ENCODE measurements at regions not wholly inside any gene's neighbourhood (a gene's known extent, or its start where the extent isn't known, plus 50 kb on each side); places are given as distances from the start of the nearest gene placed in this dataset.

DNA sequence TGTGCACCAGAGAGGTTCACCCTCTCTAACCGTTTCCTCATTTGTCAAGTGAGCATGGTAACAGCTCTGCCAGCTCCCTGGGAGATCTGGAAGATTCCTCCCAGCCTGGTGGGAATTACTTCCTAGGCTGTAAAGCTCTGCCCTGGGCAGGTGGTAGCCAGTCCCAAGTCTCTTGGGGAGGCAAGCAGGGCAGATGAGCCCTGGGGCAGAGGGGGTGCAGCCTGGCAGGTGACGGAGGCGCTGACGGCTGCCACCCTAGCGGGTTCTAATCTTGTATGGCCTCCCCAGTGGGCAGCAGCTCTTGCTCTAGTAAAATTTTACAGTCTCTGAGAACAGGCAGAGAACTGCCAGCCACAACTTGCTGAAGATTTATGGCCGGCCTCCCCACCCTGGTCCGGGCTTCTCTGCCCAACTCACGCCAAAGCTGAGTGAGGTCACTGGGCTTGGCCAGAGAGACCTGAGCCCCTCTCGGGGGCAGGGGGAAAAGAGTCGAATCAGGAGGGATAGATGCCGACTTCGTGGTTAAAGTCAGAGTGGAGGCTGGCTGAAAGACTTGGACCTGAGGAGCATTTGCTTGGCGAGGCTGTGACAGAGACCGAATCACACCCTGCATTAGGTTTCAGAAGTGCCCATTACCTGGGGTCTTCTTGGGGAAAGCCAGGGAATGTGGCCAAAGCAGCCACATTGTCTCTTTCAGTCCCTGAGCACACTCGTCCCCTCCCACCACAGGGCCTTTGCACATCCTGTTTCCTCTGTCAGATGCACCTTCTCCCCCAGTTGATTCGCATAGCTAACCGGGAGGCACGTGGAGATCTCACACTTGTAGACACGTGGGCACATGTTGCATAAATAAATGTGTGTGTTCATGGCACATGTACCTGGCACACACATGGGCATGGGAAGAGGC is 188.2 kb downstream of the MN1 start:
- no peak for DNase-seq (ENCODE audit: low read depth in 4 of 4, low spot score in 2 of 4)

DNA sequence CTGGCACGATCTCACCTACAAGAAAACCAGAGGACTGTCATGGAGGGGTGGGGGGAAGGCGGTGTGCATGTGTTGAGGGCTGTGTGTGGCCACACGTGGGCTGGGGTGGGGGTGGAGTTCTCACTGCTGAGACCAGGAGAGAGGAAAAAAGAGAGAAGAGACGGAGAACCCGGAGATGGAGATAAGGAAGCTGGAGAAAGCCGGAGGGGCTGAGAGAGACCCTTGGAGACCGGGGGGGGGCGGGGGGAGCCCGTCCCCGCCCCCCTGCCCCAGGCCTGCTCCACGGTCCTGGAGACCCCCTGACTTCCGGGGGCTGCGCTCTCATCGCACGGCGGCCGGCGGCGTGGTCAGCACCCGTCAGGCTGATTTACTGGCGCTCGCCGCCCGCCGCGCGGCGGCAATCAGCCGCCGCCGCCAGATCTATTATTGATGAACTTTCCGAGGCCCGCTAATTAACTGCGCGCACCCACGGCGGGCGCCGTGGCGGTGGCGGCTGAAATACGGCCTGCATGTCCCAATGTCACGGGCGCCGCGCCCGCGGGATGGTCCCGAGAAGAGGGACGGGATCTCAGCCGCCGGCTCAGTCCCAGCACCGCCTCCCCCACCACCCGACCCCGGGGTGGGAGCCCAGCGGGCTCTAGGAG is 187.4 kb downstream of the MN1 start:
- DNase-seq (ENCODE audit: low read depth in 4 of 4, low spot score in 2 of 4), result no peak

GRCh38 chr22:27614650-27615007 is 186.9 kb downstream of the MN1 start:
- no peak for DNase-seq (ENCODE audit: low read depth in 4 of 4, low spot score in 2 of 4)

DNA sequence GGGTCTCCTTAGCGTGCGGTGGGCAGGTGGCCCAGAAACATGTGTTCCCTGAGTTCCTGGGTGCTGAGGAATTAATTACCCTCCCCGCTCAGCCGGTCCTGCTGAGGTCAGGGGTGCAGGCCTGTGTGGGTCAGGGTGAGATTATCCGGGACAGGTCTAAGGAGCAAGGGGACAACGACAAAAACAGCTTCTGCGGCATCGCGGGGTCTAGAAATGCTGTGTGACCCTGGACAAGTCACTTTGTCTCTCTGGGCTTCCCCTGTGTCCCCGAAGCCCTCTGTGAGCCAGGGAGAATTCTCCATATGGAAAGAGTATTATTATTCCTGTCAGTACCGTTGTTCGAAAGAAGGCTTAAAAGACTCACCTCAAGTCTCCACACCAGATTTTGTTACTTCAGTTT is 186.1 kb downstream of the MN1 start:
- DNase-seq (ENCODE audit: low read depth in 4 of 4, low spot score in 2 of 4), result no peak

DNA sequence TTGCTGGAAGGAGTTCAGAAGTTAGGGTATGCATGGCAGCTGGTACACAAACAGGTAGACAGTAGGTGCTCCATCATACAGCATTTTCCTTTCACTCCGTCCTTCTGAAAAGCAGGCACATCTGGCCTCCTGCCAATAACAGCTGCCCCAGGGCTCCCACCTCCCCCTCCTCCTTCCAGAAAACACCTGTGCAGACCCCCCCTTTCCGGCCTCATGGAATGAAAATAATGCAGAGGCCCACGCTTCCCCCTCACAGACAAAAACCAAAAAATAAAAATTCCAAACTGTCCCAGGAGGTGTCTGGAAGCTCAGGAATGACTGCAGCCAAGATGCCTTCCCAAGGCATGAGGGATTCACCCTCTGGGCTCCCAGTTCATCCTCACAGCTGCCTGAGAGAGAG is 185.5 kb downstream of the MN1 start:
- no peak for DNase-seq (ENCODE audit: low read depth in 4 of 4, low spot score in 2 of 4)

DNA sequence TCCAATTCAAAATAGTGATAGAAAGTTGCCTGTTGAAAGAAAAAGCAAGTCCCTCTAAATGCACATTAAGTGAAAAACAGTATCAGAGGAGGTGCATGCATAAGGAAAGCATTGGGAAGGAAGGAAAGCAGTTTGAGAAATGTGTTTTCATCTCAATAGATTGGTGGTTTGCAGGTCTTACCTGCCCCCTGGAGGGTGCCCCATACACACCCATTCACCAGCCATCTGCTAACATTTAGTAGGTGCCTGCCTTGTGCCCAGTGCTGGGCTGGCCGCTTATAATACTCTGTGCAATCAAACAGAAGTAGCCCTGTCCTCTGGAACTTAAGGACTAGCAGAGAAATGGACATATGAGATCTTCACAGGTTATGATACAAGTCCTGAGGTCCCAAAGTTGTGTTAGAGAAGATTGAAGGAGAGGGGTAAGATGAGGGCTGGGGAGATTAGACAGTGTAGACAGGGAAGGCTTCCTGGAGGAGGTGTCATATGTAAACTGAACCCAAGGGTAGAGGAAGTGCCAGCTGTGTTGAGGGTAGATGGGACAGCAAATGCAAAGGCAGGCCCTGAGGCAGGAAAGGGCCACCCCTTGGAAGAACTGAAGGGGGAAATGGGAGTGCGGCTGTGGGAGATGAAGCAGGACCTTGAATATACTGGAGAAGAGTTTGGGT is 184.2 kb downstream of the MN1 start:
- DNase-seq (ENCODE audit: low read depth in 4 of 4, low spot score in 2 of 4), result no peak

- DNase-seq (ENCODE audit: low read depth in 4 of 4, low spot score in 2 of 4), result no peak
These were observed 181.0 kb downstream of the MN1 start for GRCh38 chr22:27620367-27621154.

DNA sequence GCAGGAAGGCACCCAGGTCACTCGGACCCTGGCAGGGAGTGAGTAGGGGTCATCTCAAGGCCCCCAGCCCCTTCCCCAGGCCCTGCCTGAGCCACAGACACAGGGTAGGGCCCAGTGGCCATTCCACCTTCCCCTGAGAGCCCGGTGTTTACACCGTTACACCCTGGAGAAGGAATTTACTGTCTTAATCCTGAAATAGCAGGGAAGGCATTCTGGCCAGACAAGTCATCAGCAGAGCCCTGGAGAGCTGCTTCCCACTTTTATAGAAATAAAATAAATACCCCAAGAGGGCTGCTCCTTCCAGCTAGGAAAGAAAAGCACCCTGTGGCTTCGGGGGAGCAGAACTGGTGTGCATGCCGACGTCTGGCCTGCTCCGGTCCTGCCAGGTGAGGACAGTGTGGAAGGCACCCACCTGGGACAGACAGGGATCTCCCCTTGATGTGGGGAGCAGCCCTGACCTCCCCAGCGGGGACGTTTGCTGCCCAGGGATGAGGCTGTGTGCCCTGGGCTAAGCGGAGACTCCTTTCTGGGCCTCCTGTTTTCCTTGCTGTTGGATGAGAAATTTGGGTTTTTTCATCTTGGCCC is 180.0 kb downstream of the MN1 start:
- no peak for DNase-seq (ENCODE audit: low read depth in 4 of 4, low spot score in 2 of 4)

DNA sequence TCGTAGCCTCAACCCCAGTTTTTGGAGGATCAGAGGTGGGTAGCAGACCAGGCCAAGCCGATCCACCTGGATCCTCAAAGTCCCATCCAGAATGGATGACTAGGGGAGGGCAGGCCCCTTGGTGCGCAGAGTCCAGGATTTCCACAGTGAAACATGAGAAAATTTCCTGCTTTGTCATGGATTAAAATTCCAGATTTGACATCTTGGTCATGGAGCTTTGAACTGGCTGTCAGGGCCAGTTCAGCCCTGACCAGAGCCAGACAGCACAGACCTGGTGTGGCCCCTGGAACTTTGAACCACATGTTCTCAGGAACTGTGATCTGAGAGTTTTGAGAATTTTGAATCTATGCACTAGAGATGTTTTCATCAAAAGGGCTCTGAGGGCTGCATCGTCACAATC is 177.5 kb downstream of the MN1 start:
- no peak for DNase-seq (ENCODE audit: low read depth in 4 of 4, low spot score in 2 of 4)

DNA sequence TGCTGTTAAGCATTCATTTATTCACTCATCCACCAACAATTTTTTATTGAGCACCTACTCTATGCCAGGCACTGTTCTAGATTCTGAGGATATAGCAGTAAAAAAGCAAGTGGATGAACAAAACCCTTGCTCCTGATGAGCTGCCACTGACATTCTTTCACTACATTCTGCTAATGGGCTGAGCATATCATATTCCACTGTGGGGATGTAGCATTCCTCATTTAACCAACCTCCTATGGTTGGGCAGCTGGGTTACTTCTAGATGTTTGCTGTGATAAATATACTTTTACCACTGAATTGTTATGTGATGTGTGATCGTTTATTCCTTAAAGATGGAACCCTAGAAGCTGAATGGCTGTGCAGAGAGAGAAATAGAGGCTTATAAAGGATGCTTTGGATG is 176.9 kb downstream of the MN1 start:
- no peak for DNase-seq (ENCODE audit: low read depth in 4 of 4, low spot score in 2 of 4)

- no peak for DNase-seq (ENCODE audit: low read depth in 4 of 4, low spot score in 2 of 4)
These were observed 175.5 kb downstream of the MN1 start for GRCh38 chr22:27625769-27626674.

DNA sequence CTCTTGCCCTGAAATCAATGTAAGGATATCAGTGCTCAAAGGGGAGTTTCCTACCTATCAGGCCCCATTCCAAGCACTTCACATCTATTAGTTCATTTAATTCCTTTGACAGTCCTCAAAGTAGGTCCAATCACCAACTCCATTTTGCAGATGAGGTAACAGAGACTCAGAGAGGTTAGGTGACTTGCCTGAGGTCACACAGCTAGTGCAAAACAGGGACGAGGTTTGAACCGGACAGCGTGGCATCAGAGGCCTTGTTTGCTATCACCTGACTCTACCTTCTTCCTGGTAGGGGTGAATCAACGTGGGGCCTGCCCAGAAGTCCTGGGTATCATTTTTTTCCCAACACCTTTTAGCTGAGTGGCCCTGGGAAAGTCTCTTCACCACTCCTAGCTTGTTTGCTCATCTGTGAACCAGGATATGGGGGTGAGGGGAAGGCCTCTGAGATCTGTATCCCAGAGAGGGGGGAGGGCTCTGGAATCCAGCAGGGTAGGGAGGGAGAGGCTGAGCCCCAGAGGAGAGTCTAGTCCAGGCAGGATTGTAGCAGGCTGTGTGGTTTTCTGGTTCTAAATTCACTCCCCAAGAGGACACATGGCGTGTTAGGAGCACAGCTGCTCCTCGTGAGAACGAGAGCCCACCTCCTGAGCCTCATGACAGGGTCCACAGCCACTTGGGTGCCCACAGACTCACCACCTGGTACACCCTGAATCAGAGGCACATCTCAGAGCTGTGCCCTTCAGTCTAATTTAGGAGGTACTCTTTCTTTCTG is 174.7 kb downstream of the MN1 start:
- DNase-seq (ENCODE audit: low read depth in 4 of 4, low spot score in 2 of 4), result no peak

DNA sequence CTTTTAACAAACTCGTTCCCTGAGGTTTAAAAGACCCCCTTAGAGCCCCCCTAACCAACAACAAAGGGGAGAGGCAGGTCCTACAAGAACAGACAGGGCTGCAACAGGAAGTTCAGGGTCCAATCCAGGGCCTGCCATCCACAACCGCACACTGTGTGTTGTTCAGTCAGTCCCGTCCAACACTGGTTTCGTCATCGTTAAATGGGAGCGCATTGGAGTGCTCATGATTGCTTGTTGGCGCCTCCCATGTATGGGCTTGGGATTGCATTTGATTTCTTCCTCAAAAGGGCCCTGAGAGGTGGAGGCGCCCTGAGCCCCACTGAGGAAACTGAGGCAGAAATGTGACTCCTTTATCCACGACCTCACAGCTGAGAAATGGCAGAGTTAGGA is 174.1 kb downstream of the MN1 start:
- no peak for DNase-seq (ENCODE audit: low read depth in 4 of 4, low spot score in 2 of 4)

GRCh38 chr22:27627901-27628300 is 173.7 kb downstream of the MN1 start:
- DNase-seq (ENCODE audit: low read depth in 4 of 4, low spot score in 2 of 4), result no peak

- no peak for DNase-seq (ENCODE audit: low read depth in 4 of 4, low spot score in 2 of 4)
These were observed 173.2 kb downstream of the MN1 start for GRCh38 chr22:27628341-27628740.

- DNase-seq (ENCODE audit: low read depth in 4 of 4, low spot score in 2 of 4), result no peak
These were observed 172.5 kb downstream of the MN1 start for GRCh38 chr22:27628891-27629631.

GRCh38 chr22:27629908-27630673 is 171.5 kb downstream of the MN1 start:
- DNase-seq (ENCODE audit: low read depth in 4 of 4, low spot score in 2 of 4), result no peak

Measured in left renal cortex interstitium (tissue), 4 donors.